Uterus (tissue), 2 donors: ENCODE measurements at regions not wholly inside any gene's neighbourhood (a gene's known extent, or its start where the extent isn't known, plus 50 kb on each side); places are given as distances from the start of the nearest gene placed in this dataset.

ENCODE experiments used
- POLR2A ChIP-seq, 2 donors: fragments of 450-650 bp; IDR thresholded peaks; one replicate each; pipeline ENCODE4 v1.6.1; 2016; ENCODE audit warnings: antibody characterized with exemption in 2 of 2, mild to moderate bottlenecking in 1 of 2, moderate library complexity in 1 of 2
- TF ChIP-seq, protein P1 (sequence below), 4 experiments: fragments of 200-600 bp in 2 of 4; fragments of 450-650 bp in 2 of 4; sonication (generic) in 2 of 4; IDR thresholded peaks; one replicate each; pipeline ENCODE4 v1.5.1; 2016 to 2019; ENCODE audit warnings: antibody characterized with exemption in 4 of 4, mild to moderate bottlenecking in 2 of 4, moderate library complexity in 1 of 4

DNA sequence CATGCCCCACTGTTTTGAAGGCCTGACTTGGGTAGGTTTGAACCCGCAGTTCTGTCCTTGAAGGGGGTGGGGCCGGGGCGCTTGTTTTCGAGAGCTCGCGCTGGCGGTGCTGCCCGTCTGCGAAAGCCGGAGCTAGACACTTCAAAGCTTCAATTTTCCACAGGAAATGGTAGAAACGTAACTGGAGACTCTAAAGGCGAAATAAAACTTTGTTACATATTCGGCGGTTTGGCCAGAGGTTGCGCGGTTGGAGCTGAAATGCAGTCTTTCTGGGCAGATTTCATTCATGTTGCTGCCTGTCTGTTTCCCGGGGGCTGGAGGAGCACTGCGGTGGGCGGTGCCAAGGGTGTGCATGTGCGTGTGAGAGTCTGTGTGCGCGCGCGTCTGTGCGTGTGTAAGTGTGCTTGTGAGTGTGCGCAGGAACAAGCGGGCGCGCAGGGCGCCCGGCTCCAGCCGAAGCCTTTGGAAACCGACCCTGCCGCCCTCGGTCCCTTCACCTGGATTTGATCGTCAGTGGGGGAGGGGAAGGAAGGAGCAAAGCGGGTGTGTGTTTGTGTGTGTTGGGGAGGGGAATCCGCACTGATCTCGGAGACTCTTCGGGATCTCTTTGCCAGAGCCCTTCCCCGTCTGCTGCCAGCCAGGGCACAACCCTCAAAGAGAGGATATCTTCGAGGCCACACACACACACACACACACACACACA is 227.7 kb upstream of the CRY1 start:
- TF ChIP-seq, protein P1, sequence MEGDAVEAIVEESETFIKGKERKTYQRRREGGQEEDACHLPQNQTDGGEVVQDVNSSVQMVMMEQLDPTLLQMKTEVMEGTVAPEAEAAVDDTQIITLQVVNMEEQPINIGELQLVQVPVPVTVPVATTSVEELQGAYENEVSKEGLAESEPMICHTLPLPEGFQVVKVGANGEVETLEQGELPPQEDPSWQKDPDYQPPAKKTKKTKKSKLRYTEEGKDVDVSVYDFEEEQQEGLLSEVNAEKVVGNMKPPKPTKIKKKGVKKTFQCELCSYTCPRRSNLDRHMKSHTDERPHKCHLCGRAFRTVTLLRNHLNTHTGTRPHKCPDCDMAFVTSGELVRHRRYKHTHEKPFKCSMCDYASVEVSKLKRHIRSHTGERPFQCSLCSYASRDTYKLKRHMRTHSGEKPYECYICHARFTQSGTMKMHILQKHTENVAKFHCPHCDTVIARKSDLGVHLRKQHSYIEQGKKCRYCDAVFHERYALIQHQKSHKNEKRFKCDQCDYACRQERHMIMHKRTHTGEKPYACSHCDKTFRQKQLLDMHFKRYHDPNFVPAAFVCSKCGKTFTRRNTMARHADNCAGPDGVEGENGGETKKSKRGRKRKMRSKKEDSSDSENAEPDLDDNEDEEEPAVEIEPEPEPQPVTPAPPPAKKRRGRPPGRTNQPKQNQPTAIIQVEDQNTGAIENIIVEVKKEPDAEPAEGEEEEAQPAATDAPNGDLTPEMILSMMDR (IDR thresholded peaks at IDR 0.05), result no peak
- TF ChIP-seq POLR2A (IDR thresholded peaks at IDR 0.05), result no peak
